Aorta (tissue), 5 donors: ENCODE measurements at regions not wholly inside any gene's neighbourhood (a gene's known extent, or its start where the extent isn't known, plus 50 kb on each side); places are given as distances from the start of the nearest gene placed in this dataset.

ENCODE experiments used
- ATAC-seq: fragments of 200-7000 bp; cut with Tn5 transposase; one replicate; pipeline ENCODE4 v1.9.1; 2022; ENCODE audit warnings: moderate library complexity; ENCODE audit not compliant: low FRiP score
- DNase-seq, 2 donors: peaks; one replicate each; pipeline ENCODE4 v3.0.0-alpha.2; 2020
- H3K27ac ChIP-seq, 2 donors: one replicate each; pipeline ENCODE4 v1.5.1; 2013; ENCODE audit warnings: low read length in 2 of 2, mild to moderate bottlenecking in 2 of 2, moderate library complexity in 2 of 2, control low read depth in 1 of 2, inconsistent platforms in 1 of 2, low read depth in 1 of 2
- H3K27me3 ChIP-seq, 2 donors: one replicate each; pipeline ENCODE4 v1.6.1; 2013; ENCODE audit warnings: control low read depth in 1 of 2, low read length in 1 of 2, mild to moderate bottlenecking in 1 of 2, moderate library complexity in 1 of 2; ENCODE audit not compliant: insufficient read depth in 2 of 2, control insufficient read depth in 1 of 2
- H3K36me3 ChIP-seq, 2 donors: one replicate each; pipeline ENCODE4 v1.6.1; 2013; ENCODE audit warnings: control low read depth in 1 of 2, low read length in 1 of 2, mild to moderate bottlenecking in 1 of 2; ENCODE audit not compliant: insufficient read depth in 2 of 2, control insufficient read depth in 1 of 2
- H3K4me1 ChIP-seq, 2 donors: one replicate each; pipeline ENCODE4 v1.6.1; 2013; ENCODE audit warnings: low read length in 2 of 2, control low read depth in 1 of 2, mild to moderate bottlenecking in 1 of 2, moderate library complexity in 1 of 2; ENCODE audit not compliant: insufficient read depth in 2 of 2, control insufficient read depth in 1 of 2
- H3K4me3 ChIP-seq, 2 donors: one replicate each; pipeline ENCODE4 v1.5.1; 2013; ENCODE audit warnings: low read length in 2 of 2, control low read depth in 1 of 2, mild to moderate bottlenecking in 1 of 2
- H3K9me3 ChIP-seq: one replicate; pipeline ENCODE4 v1.6.1; 2013; ENCODE audit warnings: mild to moderate bottlenecking, low read length; ENCODE audit not compliant: control insufficient read depth
- WGBS, 2 donors: extraction: QIAGEN DNeasy Blood & Tissue Kit; methylation state at CpG; one replicate each; pipeline ENCODE4 v1.1.7; 2013; 5-methylcytosine and 5-hydroxymethylcytosine counted together
- intact Hi-C, 2 donors: fragments of 100-400 bp; cut with DNase I; formaldehyde crosslinking; loops; one replicate each; pipeline versions ENCODE4 v1.14.2 to v1.15.0; 2022
- donor health status: healthy with polysubstance abuse.
- donor health status: Bipolar disorder and iron deficiency.
- donor health status: DM: no; HTN: no; CAD: no.
- donor health status: DM: no; HTN: no; CAD: no.
- donor health status: DM: yes; HTN: yes; CAD: no.

DNA sequence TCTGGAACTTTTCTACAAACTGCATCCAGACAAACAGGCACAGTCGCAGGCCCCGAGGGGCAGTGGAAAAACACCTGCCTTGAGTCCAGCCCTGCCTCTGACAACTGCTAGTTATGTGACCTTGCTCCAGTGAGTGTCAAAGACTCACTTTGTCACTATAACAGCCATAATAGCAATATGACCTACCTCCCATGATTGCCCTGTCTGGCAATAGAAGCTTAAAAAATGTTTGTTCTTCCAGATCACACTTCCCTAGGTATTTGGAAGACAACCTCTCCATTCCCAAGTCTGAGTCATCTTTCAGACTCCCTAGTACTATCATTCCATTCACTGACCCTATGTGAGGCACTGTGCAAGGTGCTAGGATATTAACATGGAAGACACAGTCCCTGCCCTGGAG lies 74.5 kb downstream of the RPL27A start:
- Histone ChIP-seq H3K27ac (peak overlapping the region; percentile 49 to 61), H3K9me3 (no peaks in the 10 kb centered on the region), H3K4me3 (no peak overlapping the region), H3K27me3 (no peaks in the 10 kb centered on the region), H3K4me1 (peaks cover 3 to 8% of the 10 kb centered on the region in 2 donors), H3K36me3 (no peaks in the 10 kb centered on the region)
- intact Hi-C loops = no loop called here
- DNase-seq (no peak), ATAC-seq (no peak)
- WGBS, 2 donors = 77 to 90% methylated on average over 2 of the region's 2 CpGs

DNA sequence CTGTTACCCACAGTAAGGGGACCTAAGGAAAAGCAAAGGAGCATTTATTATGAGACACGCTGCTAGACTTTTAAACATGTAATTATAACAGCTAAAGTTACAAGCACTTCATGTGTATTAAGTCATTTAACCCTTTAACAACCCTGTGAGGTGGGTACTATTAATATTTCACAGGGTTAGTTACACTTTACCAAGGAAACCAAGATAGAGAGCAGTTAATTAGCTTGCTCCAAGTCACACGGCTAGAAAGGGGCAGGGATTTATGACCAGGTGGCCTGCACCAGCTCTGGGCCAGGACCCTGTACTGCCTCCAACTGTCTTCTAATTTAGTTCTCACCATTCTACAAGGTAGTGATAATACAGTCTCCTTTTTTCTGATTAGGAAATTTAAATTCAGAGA lies 74.9 kb downstream of the RPL27A start:
- no peak for ATAC-seq
- Histone ChIP-seq H3K9me3 (no peaks in the 10 kb centered on the region), H3K27me3 (no peaks in the 10 kb centered on the region), H3K36me3 (no peaks in the 10 kb centered on the region), H3K4me3 (no peak overlapping the region), H3K27ac (peak overlapping the region; percentile 28 to 61), H3K4me1 (peaks cover 3 to 8% of the 10 kb centered on the region in 2 donors)
- WGBS, 2 donors = 60 to 68% methylated on average over 2 of the region's 2 CpGs
- intact Hi-C loops = no loop called here
- no peak for DNase-seq

DNA sequence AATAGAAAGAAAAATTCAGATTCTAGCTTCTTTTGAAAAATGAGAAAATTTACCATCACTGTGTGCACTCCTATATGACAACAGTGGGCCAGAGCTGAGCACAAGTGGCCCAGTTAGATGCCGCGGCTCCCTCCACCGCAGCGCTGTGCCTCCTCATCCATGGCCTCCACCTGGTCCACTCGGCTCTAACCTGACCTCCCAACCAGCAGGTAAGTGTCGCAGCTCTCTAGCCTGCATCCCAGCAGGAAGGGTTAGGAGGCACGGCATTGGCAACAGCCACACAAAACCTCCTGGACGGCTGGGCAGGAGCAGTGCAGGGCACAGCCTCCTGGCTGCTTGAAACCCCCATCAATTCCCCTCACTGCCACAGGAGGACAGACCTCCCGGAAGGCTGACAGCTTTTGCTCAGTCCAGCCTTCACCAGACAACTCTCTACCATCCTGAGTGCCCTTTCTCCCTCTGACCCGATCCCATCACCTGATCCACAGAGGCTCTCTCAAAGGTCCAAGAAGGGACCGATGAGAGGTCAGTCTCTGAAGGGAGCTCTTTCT lies 76.1 kb downstream of the RPL27A start:
- Histone ChIP-seq H3K27ac (no peak overlapping the region), H3K27me3 (no peaks in the 10 kb centered on the region), H3K4me3 (no peak overlapping the region), H3K4me1 (peaks cover 3 to 8% of the 10 kb centered on the region in 2 donors), H3K36me3 (no peaks in the 10 kb centered on the region), H3K9me3 (no peaks in the 10 kb centered on the region)
- ATAC-seq = no peak
- DNase-seq = no peak
- 89 to 94% methylated on average over 11 of the region's 11 CpGs for WGBS, 2 donors
- intact Hi-C loops = no loop called here

DNA sequence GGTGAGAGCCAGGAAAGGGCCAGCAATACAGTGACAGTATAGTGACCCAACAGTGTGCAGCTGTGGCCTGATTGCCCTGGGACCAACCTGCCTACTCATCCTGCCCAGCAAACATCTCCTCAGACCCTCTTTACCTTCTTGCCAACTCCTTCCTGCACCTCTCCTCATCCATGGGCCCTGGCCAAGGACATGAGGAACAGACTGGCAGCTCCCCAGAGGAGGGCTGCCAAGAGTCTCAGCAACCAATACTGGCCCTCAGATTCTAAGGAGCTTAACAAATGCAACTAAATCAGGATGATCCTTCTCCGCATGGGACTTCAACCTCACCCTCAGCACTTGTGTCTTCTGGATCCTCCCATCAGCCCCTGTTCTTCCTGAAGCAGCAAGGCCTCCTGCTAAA lies 77.0 kb downstream of the RPL27A start:
- intact Hi-C loops = loop anchor here in 1 of 2 donors (10.0 kb wide), 1 partner anchor 75 kb away; the partner anchor contains the start of genes RPL27A and TRIM66
- Histone ChIP-seq H3K36me3 (no peaks in the 10 kb centered on the region), H3K9me3 (no peaks in the 10 kb centered on the region), H3K4me1 (peaks cover 3 to 8% of the 10 kb centered on the region in 2 donors), H3K4me3 (no peak overlapping the region), H3K27me3 (no peaks in the 10 kb centered on the region), H3K27ac (no peak overlapping the region)
- whole genome bisulfite sequencing, 2 donors = 0 to 16% methylated on average over 1 of the region's 1 CpG
- DNase-seq (no peak), ATAC-seq (no peak)

DNA sequence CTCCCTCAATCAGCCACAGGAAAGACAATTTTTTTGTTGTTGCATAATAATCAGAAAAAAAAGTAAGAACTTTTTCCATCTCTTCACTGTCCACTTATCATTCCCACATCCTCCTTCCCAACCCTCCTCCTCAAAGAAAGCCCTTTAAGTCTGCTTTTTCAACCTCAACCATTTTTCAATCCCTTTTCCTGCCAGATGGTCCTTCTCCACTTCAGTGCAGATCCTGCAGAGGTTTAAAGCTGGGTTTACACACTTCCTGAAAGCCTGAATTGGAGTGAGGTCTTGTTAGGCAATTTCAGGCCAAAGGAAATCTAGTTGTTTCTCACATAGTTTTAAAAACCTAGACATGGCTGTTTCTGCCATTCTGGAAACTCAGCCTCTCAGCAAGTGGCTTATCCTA lies 78.3 kb downstream of the RPL27A start:
- Histone ChIP-seq H3K9me3 (no peaks in the 10 kb centered on the region), H3K4me3 (no peak overlapping the region), H3K27me3 (no peaks in the 10 kb centered on the region), H3K36me3 (no peaks in the 10 kb centered on the region), H3K4me1 (peaks cover 3 to 8% of the 10 kb centered on the region in 2 donors), H3K27ac (no peak overlapping the region)
- intact Hi-C loops = loop anchor here in 1 of 2 donors (10.0 kb wide), 1 partner anchor 76 kb away; the partner anchor contains the start of genes RPL27A and TRIM66
- DNase-seq (no peak), ATAC-seq (no peak)

DNA sequence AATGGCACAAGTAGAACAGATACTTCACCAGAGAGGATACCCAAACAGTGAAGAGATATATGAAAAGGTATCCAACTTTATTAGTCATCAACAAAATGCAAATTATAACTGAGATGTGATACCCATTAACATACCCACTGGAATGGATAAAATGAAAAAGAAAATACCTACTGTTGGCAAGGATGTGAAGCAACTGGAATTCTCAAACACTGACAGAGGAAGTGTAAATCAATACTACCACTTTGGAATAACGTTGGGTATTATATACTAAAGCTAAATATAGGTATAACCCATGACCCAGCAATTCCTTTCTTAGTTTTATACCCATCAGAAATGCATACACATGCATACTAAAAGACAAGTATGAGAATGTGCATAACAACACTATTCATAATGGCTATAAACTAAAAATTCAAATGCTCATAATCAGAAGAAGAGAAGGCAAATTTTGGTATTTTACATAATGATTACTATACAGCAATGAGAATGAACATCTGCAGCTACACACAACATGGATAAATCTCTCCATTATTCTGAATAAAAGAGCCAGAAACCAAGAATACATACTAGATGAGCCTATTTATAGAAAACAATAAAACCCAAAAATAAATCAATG lies 80.6 kb downstream of the RPL27A start:
- Histone ChIP-seq H3K36me3 (no peaks in the 10 kb centered on the region), H3K27ac (no peak overlapping the region), H3K4me3 (no peak overlapping the region), H3K27me3 (no peaks in the 10 kb centered on the region), H3K9me3 (no peaks in the 10 kb centered on the region), H3K4me1 (peaks cover 2 to 3% of the 10 kb centered on the region in 2 donors)
- DNase-seq (no peak), ATAC-seq (no peak)
- intact Hi-C loops = loop anchor here in 1 of 2 donors (10.0 kb wide), 1 partner anchor 78 kb away; the partner anchor contains the start of genes RPL27A and TRIM66
- WGBS, 2 donors = 0 to 35% methylated on average over 1 of the region's 1 CpG

DNA sequence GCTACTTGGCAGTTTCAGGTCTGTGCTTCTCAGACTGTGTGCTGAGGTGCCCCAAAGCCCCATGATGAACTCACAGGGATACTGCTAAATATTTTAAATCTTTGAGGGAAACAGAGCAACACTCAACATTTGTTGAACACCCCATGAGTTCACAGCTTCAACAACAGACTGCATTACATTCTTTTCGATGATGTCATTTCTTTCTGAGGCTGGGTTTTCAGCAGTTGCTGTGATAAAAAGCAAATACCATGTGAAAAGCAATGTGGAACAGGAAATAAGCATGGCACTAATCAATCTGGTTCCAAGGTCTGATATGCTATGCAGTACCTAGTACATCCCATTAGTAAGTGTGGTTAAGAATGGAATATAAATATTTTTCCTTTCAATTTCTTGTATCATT lies 82.7 kb downstream of the RPL27A start:
- Histone ChIP-seq H3K4me3 (no peak overlapping the region), H3K36me3 (no peaks in the 10 kb centered on the region), H3K27ac (no peak overlapping the region), H3K9me3 (no peaks in the 10 kb centered on the region), H3K27me3 (no peaks in the 10 kb centered on the region), H3K4me1 (peaks cover 2 to 3% of the 10 kb centered on the region in 2 donors)
- intact Hi-C loops = loop anchor here (5.0 to 10.0 kb wide), 5 partner anchors 33 to 80 kb away; partner anchors contain the start of genes RPL27A (in 1 of the 2) and TRIM66 (in 1 of the 2)
- DNase-seq = no peak
- no peak for ATAC-seq
- 16 to 28% methylated on average over 1 of the region's 1 CpG for WGBS, 2 donors

DNA sequence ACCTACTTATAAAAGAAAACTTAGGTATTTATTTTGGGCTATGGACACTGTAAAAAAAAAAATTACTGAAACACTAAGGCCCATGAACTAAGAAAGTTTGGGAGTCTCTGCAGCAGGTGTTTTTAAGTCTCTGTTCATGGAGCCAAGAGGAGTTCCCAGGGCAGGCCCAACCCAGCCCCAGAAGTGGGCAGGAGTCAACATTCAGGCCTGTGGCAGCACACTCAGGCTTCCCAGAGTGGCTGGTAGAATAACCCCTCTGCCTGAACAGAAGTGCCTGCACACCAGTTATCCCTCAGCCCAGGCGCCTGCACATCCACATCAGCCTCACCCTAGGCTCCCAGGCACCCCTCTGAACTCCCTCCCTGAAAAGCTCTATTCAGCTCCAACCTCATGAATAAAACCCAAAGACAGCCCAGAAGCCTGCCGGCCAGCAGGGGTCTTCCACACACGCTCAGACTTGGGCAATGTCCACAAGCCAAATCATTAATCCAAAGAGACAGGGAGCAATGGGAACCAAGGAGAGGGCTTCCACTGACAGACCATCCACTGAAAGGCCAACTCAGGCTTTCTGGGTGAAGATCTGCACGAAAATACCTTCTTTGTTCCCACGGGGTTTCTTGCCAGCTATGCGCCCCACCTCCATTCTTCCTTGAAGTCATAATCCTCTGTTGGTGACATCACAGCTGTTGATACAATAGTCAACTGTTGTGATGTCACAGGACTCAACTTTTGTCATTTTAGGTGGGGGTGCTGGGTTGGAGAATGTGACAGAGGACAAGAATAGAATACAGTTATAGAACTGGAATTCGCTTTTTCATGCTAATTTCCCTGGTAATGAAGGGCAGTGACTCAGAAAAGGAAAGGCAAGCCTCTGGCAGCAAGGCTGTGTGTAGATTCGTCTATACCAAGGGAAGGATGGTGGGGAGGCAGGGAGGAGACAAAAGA lies 83.7 kb downstream of the RPL27A start:
- WGBS, 2 donors = 57 to 62% methylated on average over 8 of the region's 8 CpGs
- no peaks in the 10 kb centered on the region for H3K27me3 ChIP-seq
- no peaks in the 10 kb centered on the region for H3K9me3 ChIP-seq
- ATAC-seq = no peak
- peaks cover 0 to 2% of the 10 kb centered on the region in 2 donors for H3K4me1 ChIP-seq
- no peaks in the 10 kb centered on the region for H3K36me3 ChIP-seq
- intact Hi-C loops = loop anchor here (5.0 to 10.0 kb wide), 5 partner anchors 34 to 82 kb away; partner anchors contain the start of genes RPL27A (in 1 of the 2) and TRIM66 (in 1 of the 2)
- H3K4me3 ChIP-seq = no peak overlapping the region
- no peak for DNase-seq
- peak overlapping the region in 1 of 2 donors; percentile 9 for H3K27ac ChIP-seq
